GM21367 (cell line): ENCODE measurements at regions not wholly inside any gene's neighbourhood (a gene's known extent, or its start where the extent isn't known, plus 50 kb on each side); places are given as distances from the start of the nearest gene placed in this dataset.

Experiments used
- ATAC-seq: cut with Tn5 transposase; IDR thresholded peaks from one replicate; pipeline ENCODE4 v1.9.1; 2021; ENCODE audit not compliant: unreplicated experiment

GRCh38 chr5:68406767-68407241 is 191.2 kb downstream of the PIK3R1 start:
- peak; percentile 92 for ATAC-seq

GRCh38 chr5:68407311-68408239 is 192.0 kb downstream of the PIK3R1 start:
- no peak for ATAC-seq

- ATAC-seq, result no peak
Measured at GRCh38 chr5:68408345-68408871, 192.9 kb downstream of the PIK3R1 start.

- no peak for ATAC-seq
Measured at GRCh38 chr5:68409259-68409658, 193.7 kb downstream of the PIK3R1 start.

GRCh38 chr5:68411161-68411560 is 195.6 kb downstream of the PIK3R1 start:
- ATAC-seq, result no peak

GRCh38 chr5:68415177-68416085 is 199.9 kb downstream of the PIK3R1 start:
- ATAC-seq, result no peak

GRCh38 chr5:68416714-68417113 is 201.2 kb downstream of the PIK3R1 start:
- no peak for ATAC-seq

- ATAC-seq, result no peak
Measured at GRCh38 chr5:68418201-68418600, 202.6 kb downstream of the PIK3R1 start.

- no peak for ATAC-seq
Measured at GRCh38 chr5:68418680-68419079, 203.1 kb downstream of the PIK3R1 start.

- no peak for ATAC-seq
Measured at GRCh38 chr5:68419081-68419636, 203.6 kb downstream of the PIK3R1 start.

- ATAC-seq, result no peak
Measured at GRCh38 chr5:68419637-68420452, 204.3 kb downstream of the PIK3R1 start.

GRCh38 chr5:68420476-68421344 is 205.2 kb downstream of the PIK3R1 start:
- ATAC-seq, result no peak

- ATAC-seq, result no peak
Measured at GRCh38 chr5:68421485-68422220, 206.1 kb downstream of the PIK3R1 start.

- ATAC-seq, result no peak
Measured at GRCh38 chr5:68423154-68423811, 207.7 kb downstream of the PIK3R1 start.

- peak; percentile 88 for ATAC-seq
Measured at GRCh38 chr5:68424799-68425537, 209.4 kb downstream of the PIK3R1 start.

- no peak for ATAC-seq
Measured at GRCh38 chr5:68426586-68426985, 211.0 kb downstream of the PIK3R1 start.

- ATAC-seq, result no peak
Measured at GRCh38 chr5:68428231-68428811, 212.8 kb downstream of the PIK3R1 start.
